ENCODE measurements at regions not wholly inside any gene's neighbourhood (a gene's known extent, or its start where the extent isn't known, plus 50 kb on each side); places are given as distances from the start of the nearest gene placed in this dataset.

GRCh38 chr12:13289653-13290289, 93.2 kb downstream of the EMP1 start:
- DNase-seq (ENCODE audit: low read depth in 2 of 2): peak; percentile 24 to 37

GRCh38 chr12:13288937-13289652, 92.6 kb downstream of the EMP1 start:
- DNase-seq (ENCODE audit: low read depth in 2 of 2): no peak

- DNase-seq (ENCODE audit: low read depth in 2 of 2): peak in 1 of 2 experiments; percentile 9
Observed at GRCh38 chr12:13288501-13288900, 92.0 kb downstream of the EMP1 start.

GRCh38 chr12:13283867-13284266, 87.3 kb downstream of the EMP1 start:
- DNase-seq (ENCODE audit: low read depth in 2 of 2): no peak

GRCh38 chr12:13282861-13283260, 86.3 kb downstream of the EMP1 start:
- DNase-seq (ENCODE audit: low read depth in 2 of 2): no peak

- DNase-seq (ENCODE audit: low read depth in 2 of 2): peak; percentile 30 to 35
Observed at GRCh38 chr12:13278249-13278787, 81.8 kb downstream of the EMP1 start.

GRCh38 chr12:13277293-13277692, 80.8 kb downstream of the EMP1 start:
- no peak for DNase-seq (ENCODE audit: low read depth in 2 of 2)

- no peak for DNase-seq (ENCODE audit: low read depth in 2 of 2)
Observed at GRCh38 chr12:13275241-13276085, 78.9 kb downstream of the EMP1 start.

- DNase-seq (ENCODE audit: low read depth in 2 of 2): no peak
Observed at GRCh38 chr12:13273850-13274249, 77.3 kb downstream of the EMP1 start.

- no peak for DNase-seq (ENCODE audit: low read depth in 2 of 2)
Observed at GRCh38 chr12:13273097-13273496, 76.6 kb downstream of the EMP1 start.

- DNase-seq (ENCODE audit: low read depth in 2 of 2): no peak
Observed at GRCh38 chr12:13270817-13271216, 74.3 kb downstream of the EMP1 start.

Measured in fibroblast of skin of left biceps (primary cell).